ENCODE measurements at regions not wholly inside any gene's neighbourhood (a gene's known extent, or its start where the extent isn't known, plus 50 kb on each side); places are given as distances from the start of the nearest gene placed in this dataset.

DNA sequence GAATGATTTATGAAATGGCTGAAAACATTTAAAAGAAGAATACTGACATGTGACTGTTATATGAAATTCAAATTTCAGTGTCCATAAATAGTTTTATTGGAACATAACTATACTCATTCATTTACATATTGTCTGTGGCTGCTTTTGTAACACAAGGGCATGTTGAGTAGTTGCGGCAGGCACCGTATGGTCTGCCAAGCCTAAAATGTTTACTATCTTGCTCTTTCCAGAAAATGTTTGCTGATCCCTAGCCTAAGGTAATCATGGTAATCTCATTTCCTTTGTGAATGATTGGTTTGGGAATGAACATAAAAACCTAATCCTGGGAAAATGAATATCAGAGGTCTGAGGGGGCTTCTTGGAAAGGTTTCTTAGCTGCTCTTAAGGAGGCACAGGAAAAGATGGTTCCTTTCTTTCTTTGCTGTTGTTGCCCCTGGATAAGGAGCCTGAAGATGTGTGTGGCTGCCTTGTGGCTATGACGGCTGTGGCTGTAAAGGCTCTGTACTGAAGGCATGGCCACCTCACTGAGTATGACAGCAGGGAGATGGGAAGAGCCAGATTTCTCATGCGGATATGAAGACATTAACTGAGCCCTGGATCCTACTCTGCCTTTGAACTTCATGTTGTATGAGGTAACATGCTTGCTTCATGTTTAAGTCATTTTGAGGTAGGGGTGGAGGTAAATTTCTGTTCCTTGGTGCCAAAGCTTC is 419.4 kb upstream of the CLINT1 start:
- H3K27me3 ChIP-seq (ENCODE audit: insufficient read depth, low read depth): peaks cover 3% of the 10 kb centered on the region; the same call in 1 of the 2 replicates
- TF ChIP-seq, protein P1, sequence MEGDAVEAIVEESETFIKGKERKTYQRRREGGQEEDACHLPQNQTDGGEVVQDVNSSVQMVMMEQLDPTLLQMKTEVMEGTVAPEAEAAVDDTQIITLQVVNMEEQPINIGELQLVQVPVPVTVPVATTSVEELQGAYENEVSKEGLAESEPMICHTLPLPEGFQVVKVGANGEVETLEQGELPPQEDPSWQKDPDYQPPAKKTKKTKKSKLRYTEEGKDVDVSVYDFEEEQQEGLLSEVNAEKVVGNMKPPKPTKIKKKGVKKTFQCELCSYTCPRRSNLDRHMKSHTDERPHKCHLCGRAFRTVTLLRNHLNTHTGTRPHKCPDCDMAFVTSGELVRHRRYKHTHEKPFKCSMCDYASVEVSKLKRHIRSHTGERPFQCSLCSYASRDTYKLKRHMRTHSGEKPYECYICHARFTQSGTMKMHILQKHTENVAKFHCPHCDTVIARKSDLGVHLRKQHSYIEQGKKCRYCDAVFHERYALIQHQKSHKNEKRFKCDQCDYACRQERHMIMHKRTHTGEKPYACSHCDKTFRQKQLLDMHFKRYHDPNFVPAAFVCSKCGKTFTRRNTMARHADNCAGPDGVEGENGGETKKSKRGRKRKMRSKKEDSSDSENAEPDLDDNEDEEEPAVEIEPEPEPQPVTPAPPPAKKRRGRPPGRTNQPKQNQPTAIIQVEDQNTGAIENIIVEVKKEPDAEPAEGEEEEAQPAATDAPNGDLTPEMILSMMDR (conservative IDR thresholded peaks at IDR 0.05): no peak
- no peak for TF ChIP-seq EZH2 (IDR thresholded peaks at IDR 0.05; ENCODE audit: low read depth)
- H3K27ac ChIP-seq: no peak overlapping the region

DNA sequence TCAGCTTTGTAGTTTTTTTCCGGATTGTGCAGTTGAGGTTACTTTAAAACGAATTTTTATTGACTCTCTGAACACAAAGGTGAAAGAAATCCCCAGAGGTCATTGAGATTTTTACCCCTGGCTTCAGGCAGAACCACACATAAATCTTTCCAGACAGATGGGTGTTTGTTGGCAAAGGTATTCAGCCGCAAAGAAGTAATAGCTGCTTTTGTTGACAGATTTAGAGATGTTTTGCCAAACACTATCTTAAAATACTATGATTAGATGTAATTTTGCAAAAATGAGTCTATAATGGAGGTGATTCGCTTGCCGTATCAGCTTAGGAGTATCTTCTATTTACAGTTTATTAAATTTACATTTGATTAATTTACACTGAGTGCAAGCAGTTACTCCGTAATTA is 418.3 kb upstream of the CLINT1 start:
- H3K79me2 ChIP-seq (ENCODE audit: low read depth): no peaks in the 10 kb centered on the region
- BruUV-seq (replicated peaks): no TSS peak
- H3F3A ChIP-seq (ENCODE audit: insufficient read depth, low read depth): no peaks in the 10 kb centered on the region
- POLR2A ChIA-PET (ENCODE audit: unreplicated experiment): interaction anchor here (0.8 kb wide), 1 partner anchor 725 kb away, joined by 5 read pairs; no protein-coding TSS in a partner anchor
- no peak overlapping the region for H3K4me2 ChIP-seq
- no peaks in the 10 kb centered on the region for H3K9me2 ChIP-seq (ENCODE audit: insufficient read depth)
- no peak overlapping the region for H3K27ac ChIP-seq
- TF ChIP-seq, protein P1 (conservative IDR thresholded peaks at IDR 0.05): no peak
- no peak for TF ChIP-seq EZH2 (IDR thresholded peaks at IDR 0.05; ENCODE audit: low read depth)
- H3K9me3 ChIP-seq (ENCODE audit: insufficient read depth, low read depth): no peaks in the 10 kb centered on the region
- no peak overlapping the region for H2AFZ ChIP-seq
- no peaks in the 10 kb centered on the region for H3K36me3 ChIP-seq (ENCODE audit: low read depth)
- peaks cover 3% of the 10 kb centered on the region; the same call in 1 of the 2 replicates for H3K27me3 ChIP-seq (ENCODE audit: insufficient read depth, low read depth)
- intact Hi-C loops (cut with micrococcal nuclease; ENCODE audit: unreplicated experiment): no loop called here
- CTCF ChIA-PET: no interaction called here
- DNase-seq: no peak
- H3K4me3 ChIP-seq: no peak overlapping the region
- no peaks in the 10 kb centered on the region for H3K4me1 ChIP-seq (replicated peaks; ENCODE audit: insufficient read depth)
- H4K20me1 ChIP-seq (ENCODE audit: insufficient read depth): no peaks in the 10 kb centered on the region; the same call in 1 of the 2 replicates

More for the DNA sequence above, 419.4 kb upstream of the CLINT1 start:
- Histone ChIP-seq H3K9me3 (ENCODE audit: insufficient read depth, low read depth) (no peaks in the 10 kb centered on the region), H4K20me1 (ENCODE audit: insufficient read depth) (no peaks in the 10 kb centered on the region; the same call in 1 of the 2 replicates), H3K4me3 (no peak overlapping the region), H3K4me1 (replicated peaks; ENCODE audit: insufficient read depth) (no peaks in the 10 kb centered on the region), H2AFZ (no peak overlapping the region), H3K36me3 (ENCODE audit: low read depth) (no peaks in the 10 kb centered on the region), H3F3A (ENCODE audit: insufficient read depth, low read depth) (no peaks in the 10 kb centered on the region), H3K4me2 (no peak overlapping the region), H3K9me2 (ENCODE audit: insufficient read depth) (no peaks in the 10 kb centered on the region), H3K79me2 (ENCODE audit: low read depth) (no peaks in the 10 kb centered on the region)
- no TSS peak for BruUV-seq (replicated peaks)
- POLR2A ChIA-PET (ENCODE audit: unreplicated experiment): no interaction called here
- intact Hi-C loops (cut with micrococcal nuclease; ENCODE audit: unreplicated experiment): no loop called here
- CTCF ChIA-PET: no interaction called here
- DNase-seq: no peak

DNA sequence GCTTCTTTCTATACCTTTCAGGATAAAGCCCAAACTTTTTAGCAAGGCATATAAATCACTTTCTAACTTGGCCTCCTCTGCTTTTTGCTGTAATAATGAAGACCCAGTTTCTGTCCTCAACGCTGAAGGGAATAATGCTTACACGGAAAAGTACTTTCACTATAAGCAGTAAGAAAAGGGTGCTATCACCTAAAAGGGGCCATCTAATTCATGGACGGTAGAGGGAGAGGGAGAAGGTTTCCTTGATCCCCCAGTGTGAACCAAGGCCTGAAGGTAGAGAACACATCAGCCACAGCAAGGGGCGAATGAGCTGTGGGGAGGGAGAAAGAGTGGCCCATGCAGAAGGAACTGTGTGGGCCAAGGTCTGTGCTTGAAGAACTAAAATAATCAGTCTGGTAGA is 417.7 kb upstream of the CLINT1 start:
- no TSS peak for BruUV-seq (replicated peaks)
- Histone ChIP-seq H3K4me1 (replicated peaks; ENCODE audit: insufficient read depth) (no peaks in the 10 kb centered on the region), H3K9me2 (ENCODE audit: insufficient read depth) (no peaks in the 10 kb centered on the region), H3K4me3 (no peak overlapping the region), H3K79me2 (ENCODE audit: low read depth) (no peaks in the 10 kb centered on the region), H3K9me3 (ENCODE audit: insufficient read depth, low read depth) (no peaks in the 10 kb centered on the region), H3K4me2 (no peak overlapping the region), H3F3A (ENCODE audit: insufficient read depth, low read depth) (no peaks in the 10 kb centered on the region), H3K27me3 (ENCODE audit: insufficient read depth, low read depth) (peaks cover 3% of the 10 kb centered on the region; the same call in 1 of the 2 replicates), H3K36me3 (ENCODE audit: low read depth) (no peaks in the 10 kb centered on the region), H2AFZ (no peak overlapping the region), H3K27ac (no peak overlapping the region), H4K20me1 (ENCODE audit: insufficient read depth) (no peaks in the 10 kb centered on the region; the same call in 1 of the 2 replicates)
- CTCF ChIA-PET: no interaction called here
- intact Hi-C loops (cut with micrococcal nuclease; ENCODE audit: unreplicated experiment): no loop called here
- no peak for DNase-seq
- POLR2A ChIA-PET (ENCODE audit: unreplicated experiment): no interaction called here
- TF ChIP-seq, protein P1 (conservative IDR thresholded peaks at IDR 0.05): no peak
- no peak for TF ChIP-seq EZH2 (IDR thresholded peaks at IDR 0.05; ENCODE audit: low read depth)
